OCI-LY3 (cell line): ENCODE measurements at regions not wholly inside any gene's neighbourhood (a gene's known extent, or its start where the extent isn't known, plus 50 kb on each side); places are given as distances from the start of the nearest gene placed in this dataset.
"Not testable (repeated sequence)": the region's sequence is repeated elsewhere in the genome, so short reads cannot be mapped to it uniquely, and the experiment has no call there.

Experiments
- CTCF ChIP-seq: fragments of 200-600, 300-600 bp; sonication (generic); IDR thresholded peaks from 2 replicates; pipeline ENCODE4 v1.5.1; 2014; ENCODE audit warnings: antibody characterized with exemption, low read length, low read depth
- EZH2phosphoT487 ChIP-seq: fragments of 200-600 bp; shearing (Covaris generic); IDR thresholded peaks from 2 replicates; pipeline ENCODE4 v1.6.1; 2018; ENCODE audit warnings: antibody characterized with exemption, mixed run types, low read depth

DNA sequence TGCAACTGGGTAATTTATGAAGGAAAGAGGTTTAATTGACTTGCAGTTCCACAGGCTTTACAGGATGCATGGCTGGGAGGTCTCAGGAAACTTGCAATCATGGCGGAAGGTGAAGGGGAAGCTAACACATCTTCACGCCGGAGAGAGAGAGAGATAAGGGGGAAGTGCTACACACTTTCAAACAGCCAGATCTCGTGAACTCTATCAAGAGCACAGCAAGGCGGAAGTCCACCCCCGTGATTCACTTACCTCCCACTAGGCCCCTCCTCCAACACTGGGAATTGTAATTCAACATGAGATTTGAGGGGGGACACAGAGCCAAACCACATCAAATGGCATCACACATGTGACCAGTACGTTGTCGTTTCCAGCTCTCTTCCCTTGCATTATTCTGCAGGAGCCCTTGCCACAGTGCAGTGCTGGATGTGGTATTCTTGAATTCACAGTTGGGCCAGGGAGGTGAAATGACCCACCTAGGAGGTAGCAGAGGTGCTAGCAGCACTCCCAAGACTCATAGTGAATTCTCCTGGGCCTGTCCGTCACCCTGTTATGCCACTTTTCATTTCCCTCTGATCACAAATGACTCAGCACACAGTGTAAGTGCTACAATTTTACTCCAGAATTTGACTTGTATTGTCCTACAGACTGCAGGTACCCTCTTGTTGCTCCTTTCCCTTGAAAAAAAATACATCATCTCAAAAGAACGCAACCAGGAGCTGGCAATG is 179.2 kb upstream of the PLGLB2 start:
- TF ChIP-seq CTCF, EZH2phosphoT487: not testable (repeated sequence)
